ENCODE measurements at regions not wholly inside any gene's neighbourhood (a gene's known extent, or its start where the extent isn't known, plus 50 kb on each side); places are given as distances from the start of the nearest gene placed in this dataset.

DNA sequence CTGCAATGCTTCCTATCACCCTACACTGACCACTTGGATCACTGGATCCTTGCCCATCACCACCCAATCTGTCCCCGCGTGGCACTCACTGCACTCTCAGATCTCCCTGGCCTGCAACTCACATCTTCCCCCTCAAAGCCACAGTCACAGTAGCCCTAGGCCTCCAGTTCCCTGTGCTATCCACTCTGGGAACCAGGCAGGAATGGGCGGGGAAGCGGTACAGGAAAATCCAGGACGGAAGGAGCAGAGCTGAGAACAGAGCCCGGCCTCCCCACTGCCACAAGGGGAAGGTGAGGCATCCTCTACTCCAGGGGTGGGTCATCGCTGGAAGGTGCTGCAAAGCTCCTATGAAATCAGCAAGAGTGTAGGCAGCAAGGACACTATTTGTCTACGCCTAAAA is 102.6 kb downstream of the ESM1 start:
- TF ChIP-seq, protein P1, sequence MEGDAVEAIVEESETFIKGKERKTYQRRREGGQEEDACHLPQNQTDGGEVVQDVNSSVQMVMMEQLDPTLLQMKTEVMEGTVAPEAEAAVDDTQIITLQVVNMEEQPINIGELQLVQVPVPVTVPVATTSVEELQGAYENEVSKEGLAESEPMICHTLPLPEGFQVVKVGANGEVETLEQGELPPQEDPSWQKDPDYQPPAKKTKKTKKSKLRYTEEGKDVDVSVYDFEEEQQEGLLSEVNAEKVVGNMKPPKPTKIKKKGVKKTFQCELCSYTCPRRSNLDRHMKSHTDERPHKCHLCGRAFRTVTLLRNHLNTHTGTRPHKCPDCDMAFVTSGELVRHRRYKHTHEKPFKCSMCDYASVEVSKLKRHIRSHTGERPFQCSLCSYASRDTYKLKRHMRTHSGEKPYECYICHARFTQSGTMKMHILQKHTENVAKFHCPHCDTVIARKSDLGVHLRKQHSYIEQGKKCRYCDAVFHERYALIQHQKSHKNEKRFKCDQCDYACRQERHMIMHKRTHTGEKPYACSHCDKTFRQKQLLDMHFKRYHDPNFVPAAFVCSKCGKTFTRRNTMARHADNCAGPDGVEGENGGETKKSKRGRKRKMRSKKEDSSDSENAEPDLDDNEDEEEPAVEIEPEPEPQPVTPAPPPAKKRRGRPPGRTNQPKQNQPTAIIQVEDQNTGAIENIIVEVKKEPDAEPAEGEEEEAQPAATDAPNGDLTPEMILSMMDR (IDR thresholded peaks at IDR 0.05; ENCODE audit: insufficient read depth, low read length, missing control alignments): no peak

DNA sequence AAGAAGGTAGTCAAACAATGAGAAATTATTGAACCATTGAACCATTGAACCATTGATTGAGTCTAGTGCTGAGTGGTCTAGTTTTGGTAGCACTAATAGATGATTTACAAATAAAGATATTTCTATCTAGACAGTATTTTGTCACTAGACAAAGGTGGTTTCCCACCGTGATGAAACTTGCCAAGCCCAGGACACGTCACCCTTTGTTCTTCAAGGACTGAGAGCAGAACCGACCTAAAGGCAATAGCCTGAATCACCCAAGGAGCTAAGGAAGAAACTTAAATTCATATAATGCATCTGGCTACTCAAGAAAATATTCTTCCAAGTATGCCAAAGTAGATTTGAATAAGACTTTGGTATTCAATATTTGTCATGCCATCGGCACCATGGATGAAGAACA is 103.3 kb downstream of the ESM1 start:
- TF ChIP-seq, protein P1 (IDR thresholded peaks at IDR 0.05; ENCODE audit: insufficient read depth, low read length, missing control alignments): no peak
- no peak for DNase-seq (ENCODE audit: low read depth, low spot score)

More for the DNA sequence above, 102.6 kb downstream of the ESM1 start:
- no peak for DNase-seq (ENCODE audit: low read depth, low spot score)
- ChIA-PET CTCF (interaction anchor here (0.9 to 1.8 kb wide), 5 partner anchors 14 to 366 kb away, joined by 3 to 6 read pairs (median 3); partner anchors contain the start of gene SNX18), POLR2A (no interaction called here)
- H3K4me3 ChIP-seq (ENCODE audit: low read depth, low read length): no peak overlapping the region

GRCh38 chr5:54881286-54882005 is 103.9 kb downstream of the ESM1 start:
- POLR2A ChIA-PET: no interaction called here
- CTCF ChIA-PET: interaction anchor here (1.0 to 3.4 kb wide), 6 partner anchors 11 to 392 kb away, joined by 3 to 13 read pairs (median 4); partner anchors contain the start of genes GPX8 and SNX18
- no peak for DNase-seq (ENCODE audit: low read depth, low spot score)
- H3K4me3 ChIP-seq (ENCODE audit: low read depth, low read length): no peak overlapping the region
- TF ChIP-seq, protein P1 (IDR thresholded peaks at IDR 0.05; ENCODE audit: insufficient read depth, low read length, missing control alignments): no peak

More for the DNA sequence above, 103.3 kb downstream of the ESM1 start:
- H3K4me3 ChIP-seq (ENCODE audit: low read depth, low read length): no peak overlapping the region
- ChIA-PET POLR2A (no interaction called here), CTCF (interaction anchor here (1.0 to 1.8 kb wide), 5 partner anchors 14 to 392 kb away, joined by 3 to 6 read pairs (median 3); partner anchors contain the start of gene SNX18)

GRCh38 chr5:54876976-54877375 is 108.4 kb downstream of the ESM1 start:
- no peak overlapping the region for H3K4me3 ChIP-seq (ENCODE audit: low read depth, low read length)
- no peak for DNase-seq (ENCODE audit: low read depth, low spot score)
- ChIA-PET CTCF (interaction anchor here (0.8 to 5.2 kb wide), 6 partner anchors 10 to 633 kb away, joined by 3 to 50 read pairs (median 6); partner anchors contain the start of gene SNX18), POLR2A (no interaction called here)
- TF ChIP-seq, protein P1 (IDR thresholded peaks at IDR 0.05; ENCODE audit: insufficient read depth, low read length, missing control alignments): no peak

- ChIA-PET CTCF (interaction anchor here (1.0 to 5.2 kb wide), 4 partner anchors 9 to 633 kb away, joined by 3 to 50 read pairs (median 8); partner anchors contain the start of gene SNX18), POLR2A (no interaction called here)
- TF ChIP-seq, protein P1 (IDR thresholded peaks at IDR 0.05; ENCODE audit: insufficient read depth, low read length, missing control alignments): no peak
- no peak for DNase-seq (ENCODE audit: low read depth, low spot score)
- H3K4me3 ChIP-seq (ENCODE audit: low read depth, low read length): no peak overlapping the region
These were observed 108.8 kb downstream of the ESM1 start for GRCh38 chr5:54876556-54876955.

GRCh38 chr5:54874337-54875021 is 110.9 kb downstream of the ESM1 start:
- ChIA-PET POLR2A (no interaction called here), CTCF (interaction anchor here (0.9 to 2.2 kb wide), 7 partner anchors 20 to 431 kb away, joined by 3 to 12 read pairs (median 5); partner anchors contain the start of gene GPX8)
- H3K4me3 ChIP-seq (ENCODE audit: low read depth, low read length): no peak overlapping the region
- DNase-seq (ENCODE audit: low read depth, low spot score): no peak
- TF ChIP-seq, protein P1 (IDR thresholded peaks at IDR 0.05; ENCODE audit: insufficient read depth, low read length, missing control alignments): no peak
